DND-41 (cell line): ENCODE measurements at regions not wholly inside any gene's neighbourhood (a gene's known extent, or its start where the extent isn't known, plus 50 kb on each side); places are given as distances from the start of the nearest gene placed in this dataset.

Experiments used
- ATAC-seq: fragments of 200-7000 bp; cut with Tn5 transposase; 3 replicates; pipeline ENCODE4 v1.9.1; 2021; ENCODE audit warnings: low read depth; ENCODE audit not compliant: insufficient read depth
- DNase-seq: peaks from one replicate; pipeline ENCODE4 v3.0.0-alpha.2; 2020
- H2AFZ ChIP-seq: 2 replicates; pipeline ENCODE4 v1.6.0; 2012; ENCODE audit warnings: low read depth, low read length
- H3K27ac ChIP-seq: 2 replicates; pipeline ENCODE4 v1.5.1; 2012; ENCODE audit warnings: low read length, inconsistent platforms
- H3K27me3 ChIP-seq: fragments of 200-600 bp; sonication (generic); 2 replicates; pipeline ENCODE4 v1.6.0; 2012; ENCODE audit warnings: low read length, mild to moderate bottlenecking, inconsistent platforms; ENCODE audit not compliant: insufficient read depth, poor library complexity
- H3K36me3 ChIP-seq: 2 replicates; pipeline ENCODE4 v1.5.1; 2012; ENCODE audit warnings: low read length, inconsistent platforms; ENCODE audit not compliant: insufficient read depth
- H3K4me1 ChIP-seq: 2 replicates; pipeline ENCODE4 v1.5.1; 2012; ENCODE audit warnings: mild to moderate bottlenecking, low read length; ENCODE audit not compliant: insufficient read depth
- H3K4me2 ChIP-seq: 2 replicates; pipeline ENCODE4 v1.6.0; 2012; ENCODE audit warnings: mild to moderate bottlenecking, moderate library complexity, low read length, inconsistent platforms; ENCODE audit not compliant: insufficient read depth
- H3K4me3 ChIP-seq, 2 experiments: fragments of 200-600 bp in 1 of 2; shearing (Covaris generic) in 1 of 2; 2 replicates each; pipeline ENCODE4 v1.5.1; 2012 to 2016; ENCODE audit warnings: inconsistent platforms in 2 of 2, low read length in 2 of 2, mild to moderate bottlenecking in 2 of 2, low read depth in 1 of 2, moderate library complexity in 1 of 2
- H3K79me2 ChIP-seq: 2 replicates; pipeline ENCODE4 v1.6.0; 2012; ENCODE audit warnings: low read length, inconsistent platforms; ENCODE audit not compliant: insufficient read depth
- H3K9ac ChIP-seq: 2 replicates; pipeline ENCODE4 v1.6.0; 2012; ENCODE audit warnings: low read depth, mild to moderate bottlenecking, inconsistent platforms, low read length, moderate library complexity
- H3K9me3 ChIP-seq: 2 replicates; pipeline ENCODE4 v1.5.1; 2012; ENCODE audit warnings: low read length, moderate library complexity, mild to moderate bottlenecking, inconsistent platforms; ENCODE audit not compliant: insufficient read depth, severe bottlenecking
- H4K20me1 ChIP-seq: 2 replicates; pipeline ENCODE4 v1.6.0; 2012; ENCODE audit warnings: low read length; ENCODE audit not compliant: insufficient read depth
- EZH2 ChIP-seq: IDR thresholded peaks from 3 replicates; pipeline ENCODE4 v1.6.1; 2012; ENCODE audit warnings: borderline replicate concordance, low read depth, mild to moderate bottlenecking, moderate library complexity, low read length, inconsistent platforms; ENCODE audit not compliant: severe bottlenecking
- TF ChIP-seq, protein P1 (sequence below): IDR thresholded peaks from 2 replicates; pipeline ENCODE4 v1.5.1; 2012; ENCODE audit warnings: borderline replicate concordance, low read length, moderate library complexity, mild to moderate bottlenecking; ENCODE audit not compliant: poor library complexity, severe bottlenecking; ENCODE audit errors: extremely low read depth

DNA sequence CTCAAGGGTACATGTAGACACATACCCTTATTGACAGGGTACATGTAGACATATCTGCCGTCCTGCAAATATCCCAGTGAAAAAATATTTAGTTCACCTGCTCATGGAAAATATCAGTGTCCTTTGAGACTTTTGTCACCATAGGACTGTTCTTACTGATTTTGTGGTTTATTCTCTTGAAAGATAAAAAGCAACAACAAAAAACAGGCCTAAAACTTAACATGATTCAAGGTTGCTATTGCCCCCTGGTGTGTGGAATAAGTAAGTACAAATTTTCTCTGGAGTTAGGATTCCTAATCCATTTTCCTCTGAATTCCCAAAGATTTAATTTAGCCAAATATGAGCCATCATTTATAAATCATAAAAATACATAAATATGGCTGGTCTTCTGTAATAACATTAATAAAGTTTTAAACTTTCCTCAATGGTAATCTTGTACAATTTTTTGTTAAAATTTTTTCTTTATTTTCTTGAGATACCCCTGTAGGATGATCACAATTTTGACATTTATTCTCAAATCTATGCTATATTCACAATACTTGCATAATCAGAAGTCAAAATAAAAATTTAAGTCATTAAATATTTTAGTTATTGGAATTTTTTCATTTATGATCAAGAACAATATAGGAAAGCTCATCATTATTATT, 741.4 kb upstream of the POT1 start:
- Histone ChIP-seq H3K27me3 (no peaks in the 10 kb centered on the region), H3K27ac (no peak overlapping the region), H3K9ac (no peak overlapping the region), H2AFZ (no peak overlapping the region), H3K4me2 (no peak overlapping the region), H3K9me3 (no peaks in the 10 kb centered on the region), H3K4me3 (no peak overlapping the region), H4K20me1 (no peaks in the 10 kb centered on the region), H3K4me1 (no peaks in the 10 kb centered on the region), H3K79me2 (no peaks in the 10 kb centered on the region), H3K36me3 (no peaks in the 10 kb centered on the region)
- DNase-seq (no peak), ATAC-seq (no peak)
- TF ChIP-seq, protein P1, sequence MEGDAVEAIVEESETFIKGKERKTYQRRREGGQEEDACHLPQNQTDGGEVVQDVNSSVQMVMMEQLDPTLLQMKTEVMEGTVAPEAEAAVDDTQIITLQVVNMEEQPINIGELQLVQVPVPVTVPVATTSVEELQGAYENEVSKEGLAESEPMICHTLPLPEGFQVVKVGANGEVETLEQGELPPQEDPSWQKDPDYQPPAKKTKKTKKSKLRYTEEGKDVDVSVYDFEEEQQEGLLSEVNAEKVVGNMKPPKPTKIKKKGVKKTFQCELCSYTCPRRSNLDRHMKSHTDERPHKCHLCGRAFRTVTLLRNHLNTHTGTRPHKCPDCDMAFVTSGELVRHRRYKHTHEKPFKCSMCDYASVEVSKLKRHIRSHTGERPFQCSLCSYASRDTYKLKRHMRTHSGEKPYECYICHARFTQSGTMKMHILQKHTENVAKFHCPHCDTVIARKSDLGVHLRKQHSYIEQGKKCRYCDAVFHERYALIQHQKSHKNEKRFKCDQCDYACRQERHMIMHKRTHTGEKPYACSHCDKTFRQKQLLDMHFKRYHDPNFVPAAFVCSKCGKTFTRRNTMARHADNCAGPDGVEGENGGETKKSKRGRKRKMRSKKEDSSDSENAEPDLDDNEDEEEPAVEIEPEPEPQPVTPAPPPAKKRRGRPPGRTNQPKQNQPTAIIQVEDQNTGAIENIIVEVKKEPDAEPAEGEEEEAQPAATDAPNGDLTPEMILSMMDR, result peak; percentile 53
- TF ChIP-seq EZH2, result no peak

DNA sequence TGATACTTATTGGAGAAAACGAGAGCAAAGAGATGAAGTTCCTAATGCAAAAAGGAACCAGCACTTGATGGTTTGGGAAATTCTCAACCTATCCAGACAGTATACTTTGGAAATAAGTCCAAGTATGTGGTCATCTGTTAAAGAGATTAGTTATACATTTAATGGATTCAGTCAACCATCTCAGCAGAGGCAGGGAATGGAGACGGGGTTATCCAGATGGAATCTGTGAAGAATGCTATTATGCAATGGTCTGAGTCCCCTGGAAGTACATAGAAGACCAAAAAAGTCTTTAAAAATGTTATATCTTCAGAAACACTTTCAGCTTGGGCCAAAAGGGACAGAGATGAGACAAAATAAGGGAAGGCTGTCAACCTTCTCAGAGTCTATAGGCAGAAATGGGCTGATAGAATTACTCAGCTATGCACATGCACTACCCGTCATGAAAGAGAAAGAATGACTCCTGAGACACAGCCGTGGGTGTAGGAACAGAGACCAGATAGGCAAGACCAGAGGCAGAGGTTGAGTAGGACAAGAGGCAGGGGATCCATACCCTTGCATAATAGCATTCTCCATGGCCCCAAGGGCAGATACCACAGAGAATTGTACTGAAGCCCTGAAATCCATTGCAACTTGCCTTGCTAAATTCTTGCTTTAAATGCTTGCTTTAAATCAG, 738.8 kb upstream of the POT1 start:
- Histone ChIP-seq H3K4me3 (no peak overlapping the region), H3K4me2 (no peak overlapping the region), H3K79me2 (no peaks in the 10 kb centered on the region), H2AFZ (no peak overlapping the region), H3K27me3 (no peaks in the 10 kb centered on the region), H3K9me3 (no peaks in the 10 kb centered on the region), H3K4me1 (no peaks in the 10 kb centered on the region), H3K36me3 (no peaks in the 10 kb centered on the region), H3K9ac (no peak overlapping the region), H4K20me1 (no peaks in the 10 kb centered on the region), H3K27ac (no peak overlapping the region)
- DNase-seq (no peak), ATAC-seq (no peak)
- TF ChIP-seq, protein P1, result no peak
- no peak for TF ChIP-seq EZH2

DNA sequence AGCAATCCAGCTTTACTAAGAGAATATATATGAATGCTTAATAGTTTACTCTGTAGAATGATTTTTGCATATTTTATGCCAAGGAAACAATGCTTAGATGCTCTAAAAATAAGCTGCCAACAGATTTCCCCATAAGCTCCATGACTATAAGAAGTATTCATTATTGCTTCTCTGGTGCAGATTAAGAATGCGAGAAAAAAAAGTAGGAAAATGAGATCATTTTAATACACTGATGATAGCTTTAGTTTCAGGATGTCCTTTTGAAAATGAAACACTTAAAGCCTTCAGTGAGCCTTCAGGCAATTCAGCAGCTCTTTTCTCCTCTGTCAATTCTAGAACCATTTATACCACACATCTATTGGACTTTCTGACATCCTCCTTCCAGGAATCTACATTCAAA, 735.0 kb upstream of the POT1 start:
- no peaks in the 10 kb centered on the region for H3K4me1 ChIP-seq
- no peaks in the 10 kb centered on the region for H3K27me3 ChIP-seq
- no peaks in the 10 kb centered on the region for H4K20me1 ChIP-seq
- no peak overlapping the region for H3K9ac ChIP-seq
- no peaks in the 10 kb centered on the region for H3K79me2 ChIP-seq
- H3K9me3 ChIP-seq, result no peaks in the 10 kb centered on the region
- H2AFZ ChIP-seq, result no peak overlapping the region
- no peaks in the 10 kb centered on the region for H3K36me3 ChIP-seq
- H3K4me2 ChIP-seq, result no peak overlapping the region
- DNase-seq (no peak), ATAC-seq (no peak)
- no peak for TF ChIP-seq EZH2
- TF ChIP-seq, protein P1, result no peak
- no peak overlapping the region for H3K4me3 ChIP-seq
- H3K27ac ChIP-seq, result no peak overlapping the region
